ENCODE measurements at regions not wholly inside any gene's neighbourhood (a gene's known extent, or its start where the extent isn't known, plus 50 kb on each side); places are given as distances from the start of the nearest gene placed in this dataset.

GRCh38 chr6:84872996-84873723 lies 108.8 kb upstream of the TBX18 start:
- Histone ChIP-seq H3K27me3 (replicated peaks in 1 of 4; ENCODE audit: control extremely low read depth in 1 of 4, control insufficient read depth in 3 of 4, insufficient read depth in 4 of 4, low read length in 3 of 4) (no peaks in the 10 kb centered on the region), H3K4me1 (ENCODE audit: control insufficient read depth in 2 of 2, insufficient read depth in 2 of 2, low read length in 2 of 2) (no peaks in the 10 kb centered on the region), H3K27ac (ENCODE audit: low read length in 2 of 2) (no peak overlapping the region), H3K9ac (ENCODE audit: low read length) (no peak overlapping the region), H4K20me1 (ENCODE audit: control insufficient read depth, insufficient read depth, low read length, poor library complexity, severe bottlenecking) (no peaks in the 10 kb centered on the region), H3K4me2 (replicated peaks; ENCODE audit: low read depth, low read length, poor library complexity, severe bottlenecking) (no peak overlapping the region), H3K4me3 (ENCODE audit: control extremely low read depth in 1 of 5, extremely low read depth in 1 of 5, insufficient read depth in 1 of 5, low read depth in 2 of 5, low read length in 4 of 5) (no peak overlapping the region), H2AFZ (ENCODE audit: insufficient read depth, low read depth, low read length, poor library complexity, severe bottlenecking) (no peak overlapping the region), H3K36me3 (replicated peaks in 1 of 2; ENCODE audit: control extremely low read depth in 1 of 2, control insufficient read depth in 1 of 2, extremely low read depth in 1 of 2, insufficient read depth in 2 of 2, low read length in 1 of 2) (no peaks in the 10 kb centered on the region), H3K79me2 (ENCODE audit: control insufficient read depth, insufficient read depth, low read length) (no peaks in the 10 kb centered on the region), H3K9me3 (ENCODE audit: control extremely low read depth in 1 of 3, control insufficient read depth in 2 of 3, insufficient read depth in 1 of 3, low read length in 2 of 3) (no peaks in the 10 kb centered on the region)
- Mint-ChIP-seq H3K4me3 (no peak overlapping the region), H3K27me3 (no peaks in the 10 kb centered on the region), H3K27ac (no peak overlapping the region), H3K9me3 (ENCODE audit: insufficient read depth) (no peaks in the 10 kb centered on the region), H3K4me1 (no peaks in the 10 kb centered on the region)
- ATAC-seq (ENCODE audit: low read depth) (no peak), DNase-seq (no peak)
- intact Hi-C loops (cut with micrococcal nuclease): no loop called here
- CTCF ChIA-PET: no interaction called here
- POLR2A ChIA-PET: no interaction called here
- no peak for TF ChIP-seq CTCF (IDR thresholded peaks at IDR 0.05)
- TF ChIP-seq EZH2 (IDR thresholded peaks at IDR 0.05; ENCODE audit: borderline replicate concordance, insufficient read depth, low read depth, low read length, poor library complexity, severe bottlenecking): no peak
- WGBS (ENCODE audit: insufficient coverage): 73% methylated on average over 3 of the region's 4 CpGs

GRCh38 chr6:84871925-84872324 lies 107.5 kb upstream of the TBX18 start:
- no peaks in the 10 kb centered on the region for H4K20me1 ChIP-seq (ENCODE audit: control insufficient read depth, insufficient read depth, low read length, poor library complexity, severe bottlenecking)

More at GRCh38 chr6:84871925-84872324, 107.5 kb upstream of the TBX18 start:
- Histone ChIP-seq H3K9me3 (ENCODE audit: control extremely low read depth in 1 of 3, control insufficient read depth in 2 of 3, insufficient read depth in 1 of 3, low read length in 2 of 3) (no peaks in the 10 kb centered on the region), H3K36me3 (replicated peaks in 1 of 2; ENCODE audit: control extremely low read depth in 1 of 2, control insufficient read depth in 1 of 2, extremely low read depth in 1 of 2, insufficient read depth in 2 of 2, low read length in 1 of 2) (no peaks in the 10 kb centered on the region), H3K27me3 (replicated peaks in 1 of 4; ENCODE audit: control extremely low read depth in 1 of 4, control insufficient read depth in 3 of 4, insufficient read depth in 4 of 4, low read length in 3 of 4) (no peaks in the 10 kb centered on the region), H3K4me3 (ENCODE audit: control extremely low read depth in 1 of 5, extremely low read depth in 1 of 5, insufficient read depth in 1 of 5, low read depth in 2 of 5, low read length in 4 of 5) (no peak overlapping the region), H3K4me1 (ENCODE audit: control insufficient read depth in 2 of 2, insufficient read depth in 2 of 2, low read length in 2 of 2) (no peaks in the 10 kb centered on the region), H3K4me2 (replicated peaks; ENCODE audit: low read depth, low read length, poor library complexity, severe bottlenecking) (no peak overlapping the region), H3K27ac (ENCODE audit: low read length in 2 of 2) (no peak overlapping the region), H2AFZ (ENCODE audit: insufficient read depth, low read depth, low read length, poor library complexity, severe bottlenecking) (no peak overlapping the region), H3K79me2 (ENCODE audit: control insufficient read depth, insufficient read depth, low read length) (no peaks in the 10 kb centered on the region), H3K9ac (ENCODE audit: low read length) (no peak overlapping the region)
- 92% methylated on average over 4 of the region's 4 CpGs for WGBS (ENCODE audit: insufficient coverage)
- ChIA-PET POLR2A (no interaction called here), CTCF (no interaction called here)
- ATAC-seq (ENCODE audit: low read depth) (no peak), DNase-seq (no peak)
- Mint-ChIP-seq H3K27me3 (no peaks in the 10 kb centered on the region), H3K9me3 (ENCODE audit: insufficient read depth) (no peaks in the 10 kb centered on the region), H3K4me3 (no peak overlapping the region), H3K4me1 (no peaks in the 10 kb centered on the region), H3K27ac (no peak overlapping the region)
- TF ChIP-seq CTCF (IDR thresholded peaks at IDR 0.05): no peak
- TF ChIP-seq EZH2 (IDR thresholded peaks at IDR 0.05; ENCODE audit: borderline replicate concordance, insufficient read depth, low read depth, low read length, poor library complexity, severe bottlenecking): no peak
- intact Hi-C loops (cut with micrococcal nuclease): no loop called here

Data from B cell (primary cell).